ENCODE measurements at regions not wholly inside any gene's neighbourhood (a gene's known extent, or its start where the extent isn't known, plus 50 kb on each side); places are given as distances from the start of the nearest gene placed in this dataset.

- DNase-seq, result no peak
Observed at GRCh38 chr4:20127626-20128025, 124.1 kb upstream of the SLIT2 start.

DNA sequence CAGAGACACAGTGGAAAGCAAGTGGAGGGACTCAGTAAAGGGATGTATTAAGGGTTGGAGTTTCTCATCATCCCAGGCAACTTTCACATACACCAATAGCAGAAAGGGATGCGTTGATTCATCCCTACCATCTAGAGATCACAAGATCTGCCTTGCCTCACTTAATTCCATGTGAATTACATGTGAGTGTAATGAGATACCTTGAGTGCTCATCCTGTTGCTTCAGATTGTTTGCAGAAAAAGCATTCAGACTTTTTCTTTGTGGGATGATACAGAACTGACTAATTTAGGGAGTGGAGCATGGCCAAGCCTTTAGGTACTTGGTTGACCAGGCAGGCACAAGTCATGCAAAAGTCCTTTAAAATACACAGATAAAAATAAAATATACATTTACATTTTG is 124.8 kb upstream of the SLIT2 start:
- intact Hi-C loops (cut with DNase I), result no loop called here
- no peak for DNase-seq

More at GRCh38 chr4:20127626-20128025, 124.1 kb upstream of the SLIT2 start:
- intact Hi-C loops (cut with DNase I), result no loop called here

DNA sequence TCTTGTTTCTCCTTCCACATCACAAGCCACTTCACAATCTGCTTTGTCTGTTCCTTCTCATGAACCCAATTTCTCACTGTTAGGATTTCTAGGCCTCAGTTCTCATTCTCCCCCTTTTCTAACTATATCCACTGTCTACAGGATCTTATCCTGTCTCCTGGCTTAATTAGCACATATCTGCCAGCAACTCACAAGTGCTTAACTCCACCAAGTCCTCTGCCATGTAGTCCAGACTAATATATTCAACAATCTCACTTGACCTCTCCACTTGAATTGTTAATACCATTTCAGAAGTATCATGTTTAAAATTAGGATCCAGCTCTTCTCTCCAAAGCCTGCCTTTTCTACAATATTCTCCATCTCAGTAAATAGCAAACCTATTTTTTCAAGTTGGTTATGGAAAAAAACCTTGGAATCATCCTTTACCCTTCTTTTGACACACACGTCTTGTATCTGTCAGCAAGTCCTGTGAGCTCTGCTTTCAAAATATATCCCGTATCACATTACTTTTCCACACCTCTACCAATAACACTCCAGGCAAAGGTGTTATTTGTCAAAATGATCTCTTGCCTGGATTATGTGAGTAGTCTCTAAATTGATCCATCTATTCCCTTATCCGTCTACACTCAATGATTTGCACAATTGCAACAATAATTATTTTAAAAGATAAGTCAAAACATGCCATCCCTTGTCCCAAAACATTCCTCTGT is 127.2 kb upstream of the SLIT2 start:
- DNase-seq, result no peak
- intact Hi-C loops (cut with DNase I), result no loop called here

DNA sequence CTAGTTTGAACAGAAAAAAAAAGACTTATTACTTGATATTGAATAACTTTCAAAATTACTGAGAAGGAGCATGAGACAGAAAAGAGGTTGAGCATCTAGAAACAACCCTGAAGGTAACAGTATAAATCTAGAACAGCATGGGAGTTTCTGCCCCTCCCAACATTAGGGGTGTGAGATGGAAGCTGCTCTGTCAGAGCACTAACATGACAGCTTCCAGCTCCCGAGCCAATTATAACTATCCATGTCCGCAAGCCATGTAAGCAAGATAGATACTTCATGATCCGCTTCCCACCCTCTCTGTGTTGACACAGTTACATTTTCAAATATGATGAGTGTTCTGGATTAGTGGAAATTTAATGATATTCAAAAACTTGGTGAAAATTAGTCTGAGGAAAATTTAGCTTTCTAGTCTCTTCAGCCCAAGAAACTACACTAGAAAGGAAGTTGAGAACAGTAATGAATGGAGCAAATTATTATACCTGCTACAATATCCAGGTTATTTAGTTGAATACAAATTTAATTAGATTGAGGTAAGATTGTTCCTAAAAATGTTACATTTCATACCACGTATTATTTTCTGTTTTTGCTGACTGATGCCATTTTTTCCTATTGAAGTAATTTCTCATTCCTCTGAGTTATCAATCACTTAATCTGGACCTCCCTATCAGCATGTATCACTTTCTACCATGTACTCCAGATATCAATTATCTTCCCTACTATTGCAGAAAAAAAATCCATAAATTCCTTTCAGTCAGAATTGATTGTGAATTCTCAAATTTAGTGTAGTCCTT is 129.3 kb upstream of the SLIT2 start:
- no peak for DNase-seq
- intact Hi-C loops (cut with DNase I), result no loop called here

DNA sequence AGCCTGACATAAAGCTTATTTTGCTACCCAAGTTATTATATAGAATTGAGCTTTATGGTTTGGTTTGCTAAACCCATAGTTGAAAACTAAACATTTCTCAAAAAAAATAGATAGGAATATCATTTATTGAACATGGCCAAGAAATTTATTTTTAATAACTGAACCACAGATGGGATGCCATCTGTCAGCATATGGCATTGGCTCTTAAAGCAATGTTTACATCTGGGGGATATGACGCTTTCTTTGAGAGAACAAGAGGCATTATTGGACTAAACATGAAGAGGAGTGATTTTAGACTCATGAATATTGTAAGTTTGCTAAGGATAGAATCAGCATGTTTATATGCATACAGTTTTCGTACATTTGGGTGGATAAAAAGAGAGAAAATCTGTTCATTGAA is 132.6 kb upstream of the SLIT2 start:
- intact Hi-C loops (cut with DNase I), result no loop called here

GRCh38 chr4:20109391-20109790 is 142.3 kb upstream of the SLIT2 start:
- no peak for DNase-seq
- intact Hi-C loops (cut with DNase I), result no loop called here

More for the DNA sequence above, 132.6 kb upstream of the SLIT2 start:
- no peak for DNase-seq

DNA sequence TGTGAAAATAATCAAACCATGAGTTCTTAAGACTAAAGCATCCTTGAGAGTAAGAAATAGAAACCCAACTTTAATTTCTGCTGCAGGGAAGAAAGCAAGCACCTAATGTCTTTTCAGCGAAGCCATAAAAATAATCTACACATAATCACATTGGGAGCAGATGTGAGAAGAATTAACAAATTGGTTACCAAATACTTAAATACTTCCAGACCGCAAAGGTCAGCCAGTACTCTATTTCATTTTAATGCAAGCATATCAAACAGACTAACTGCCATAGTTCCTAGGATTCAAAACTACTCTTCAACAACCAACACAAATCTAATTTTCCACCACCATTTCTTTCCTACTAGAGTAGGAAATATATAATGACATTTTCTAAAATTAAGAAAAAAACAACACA is 144.8 kb upstream of the SLIT2 start:
- intact Hi-C loops (cut with DNase I), result no loop called here
- DNase-seq, result no peak

- intact Hi-C loops (cut with DNase I), result no loop called here
- DNase-seq, result no peak
Observed at GRCh38 chr4:20101831-20102230, 149.9 kb upstream of the SLIT2 start.

DNA sequence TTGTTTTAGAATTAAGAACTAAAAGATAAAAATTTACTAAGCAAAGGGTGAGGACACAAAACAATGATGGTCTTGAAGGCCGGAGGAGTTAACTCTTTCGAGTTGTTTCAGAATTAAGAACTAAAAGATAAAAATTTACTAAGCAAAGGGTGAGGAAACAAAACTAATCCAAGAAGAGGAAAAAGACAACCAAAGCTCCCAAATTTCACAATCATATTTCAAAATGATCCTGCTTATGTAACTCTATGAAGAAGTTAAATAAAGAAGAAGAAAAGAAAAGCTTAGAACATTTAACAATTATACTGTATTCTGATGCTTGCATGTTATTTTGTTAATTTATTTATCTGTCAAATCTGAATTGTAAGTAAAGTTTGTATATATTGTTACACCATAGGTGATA is 154.8 kb upstream of the SLIT2 start:
- intact Hi-C loops (cut with DNase I), result no loop called here
- DNase-seq, result no peak

- intact Hi-C loops (cut with DNase I), result no loop called here
- DNase-seq, result no peak
Observed at GRCh38 chr4:20095805-20096541, 155.7 kb upstream of the SLIT2 start.

GRCh38 chr4:20091781-20092180 is 159.9 kb upstream of the SLIT2 start:
- intact Hi-C loops (cut with DNase I), result no loop called here
- no peak for DNase-seq

GRCh38 chr4:20087522-20087911 is 164.2 kb upstream of the SLIT2 start:
- intact Hi-C loops (cut with DNase I), result no loop called here
- DNase-seq, result no peak

DNA sequence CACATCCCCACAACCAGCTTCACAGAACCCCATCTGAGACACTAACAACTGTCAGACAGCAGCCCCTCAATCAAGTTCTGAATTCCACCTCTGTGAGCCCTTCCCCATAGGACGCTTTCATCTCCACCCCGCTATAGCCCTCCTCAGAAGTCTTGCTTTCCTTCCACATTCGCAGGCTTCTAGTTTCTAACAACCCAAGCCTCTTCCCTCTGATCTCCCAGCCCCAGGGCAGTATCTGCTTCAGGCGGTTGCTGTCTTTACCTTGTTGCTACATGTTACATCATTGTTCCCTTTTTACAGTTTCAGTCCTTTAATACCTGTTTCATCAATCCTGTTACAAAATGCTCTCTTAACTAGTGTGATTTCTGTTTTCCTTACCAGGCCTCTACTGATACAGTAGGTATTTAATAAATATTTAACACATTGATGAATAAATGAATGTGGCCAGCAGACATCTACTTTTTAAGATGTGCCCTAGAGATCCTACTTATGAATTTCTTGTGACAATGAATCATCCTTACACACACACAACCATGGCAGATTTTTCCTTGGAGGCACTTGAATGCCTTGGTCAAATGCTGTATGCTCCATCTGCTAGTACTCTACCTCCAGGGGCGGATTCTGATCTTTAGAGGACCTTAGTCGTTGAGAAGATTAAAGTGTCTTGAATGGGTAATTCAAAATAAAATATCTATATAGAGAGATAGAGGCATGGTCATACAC is 164.7 kb upstream of the SLIT2 start:
- intact Hi-C loops (cut with DNase I), result no loop called here
- no peak for DNase-seq

- peak in 1 of 42 donors; percentile 18 for DNase-seq
Observed at GRCh38 chr4:20086067-20086798, 165.5 kb upstream of the SLIT2 start.

DNA sequence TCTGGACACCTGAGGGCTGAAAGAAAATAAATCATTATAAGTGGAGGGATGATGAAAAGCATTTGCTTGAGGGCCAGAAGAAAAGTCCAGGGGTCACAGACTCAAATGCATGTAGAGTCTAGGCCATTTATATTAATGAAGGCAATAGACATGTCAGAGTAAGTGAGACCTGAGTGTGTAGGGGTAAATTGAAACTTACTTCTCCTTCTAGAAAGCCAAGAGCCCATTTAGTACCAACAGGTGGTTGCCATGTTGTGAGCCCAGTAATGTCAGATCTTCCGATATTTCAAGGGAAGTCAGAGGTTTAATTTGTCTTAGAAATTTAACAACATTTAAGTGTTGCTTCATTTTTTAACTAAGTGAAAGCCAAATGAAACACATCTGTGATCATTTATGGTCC is 166.1 kb upstream of the SLIT2 start:
- DNase-seq, result no peak
- intact Hi-C loops (cut with DNase I), result no loop called here

More at GRCh38 chr4:20086067-20086798, 165.5 kb upstream of the SLIT2 start:
- intact Hi-C loops (cut with DNase I), result no loop called here

DNA sequence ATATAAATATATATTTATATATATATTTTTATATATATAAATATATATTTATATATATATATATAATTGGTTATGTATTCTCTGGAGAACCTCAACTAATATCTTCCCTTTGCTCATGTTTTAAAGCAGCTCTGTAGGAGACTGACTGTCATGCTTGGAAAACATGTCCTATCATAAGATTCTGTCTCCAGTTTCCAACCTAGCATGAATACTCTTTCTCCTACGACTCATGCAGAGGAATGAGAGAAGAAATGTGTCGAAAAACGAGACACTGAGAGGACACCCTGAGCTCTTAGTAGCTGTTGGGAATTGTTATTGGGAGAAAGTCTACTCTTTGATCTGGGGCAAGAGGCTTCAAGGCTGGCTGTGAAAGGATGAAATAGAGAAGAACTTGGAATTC is 166.5 kb upstream of the SLIT2 start:
- intact Hi-C loops (cut with DNase I), result no loop called here
- no peak for DNase-seq

GRCh38 chr4:20084488-20084887 is 167.2 kb upstream of the SLIT2 start:
- no peak for DNase-seq
- intact Hi-C loops (cut with DNase I), result no loop called here

GRCh38 chr4:20078644-20079043 is 173.1 kb upstream of the SLIT2 start:
- DNase-seq, result no peak
- intact Hi-C loops (cut with DNase I), result no loop called here

All from head of caudate nucleus (tissue), 42 donors.